Epithelial cell of proximal tubule (primary cell): ENCODE measurements at regions not wholly inside any gene's neighbourhood (a gene's known extent, or its start where the extent isn't known, plus 50 kb on each side); places are given as distances from the start of the nearest gene placed in this dataset.

Experiments used
- DNase-seq: peaks from one replicate; pipeline ENCODE4 v3.0.0-alpha.2; 2011; ENCODE audit warnings: low read depth
- H3K4me3 ChIP-seq: 2 replicates; pipeline ENCODE4 v1.5.1; 2011; ENCODE audit warnings: low read depth, mild to moderate bottlenecking, low read length
- TF ChIP-seq, protein P1 (sequence below): conservative IDR thresholded peaks from 2 replicates; pipeline ENCODE4 v1.5.1; 2012; ENCODE audit warnings: low read depth, mild to moderate bottlenecking, low read length

DNA sequence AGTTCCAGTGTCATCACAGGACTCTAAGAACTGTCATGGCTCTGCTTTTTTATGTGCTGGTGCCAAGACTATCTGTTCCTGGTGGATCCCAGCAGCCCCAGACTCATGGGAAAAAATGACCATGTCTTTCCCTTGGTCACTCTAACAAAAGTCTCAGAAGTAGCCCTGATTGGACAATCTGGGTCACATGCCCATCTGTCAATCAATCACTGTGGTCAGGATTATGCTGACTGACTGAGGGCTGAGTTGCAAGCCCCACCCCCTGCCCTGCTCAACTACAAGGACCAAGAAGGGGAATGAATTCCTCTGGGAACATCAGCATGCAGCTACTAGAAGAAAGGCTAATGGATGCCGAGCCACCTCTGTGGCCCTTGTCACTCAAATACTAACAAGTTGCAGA, 91.6 kb downstream of the EDN3 start:
- no peak overlapping the region for H3K4me3 ChIP-seq
- TF ChIP-seq, protein P1, sequence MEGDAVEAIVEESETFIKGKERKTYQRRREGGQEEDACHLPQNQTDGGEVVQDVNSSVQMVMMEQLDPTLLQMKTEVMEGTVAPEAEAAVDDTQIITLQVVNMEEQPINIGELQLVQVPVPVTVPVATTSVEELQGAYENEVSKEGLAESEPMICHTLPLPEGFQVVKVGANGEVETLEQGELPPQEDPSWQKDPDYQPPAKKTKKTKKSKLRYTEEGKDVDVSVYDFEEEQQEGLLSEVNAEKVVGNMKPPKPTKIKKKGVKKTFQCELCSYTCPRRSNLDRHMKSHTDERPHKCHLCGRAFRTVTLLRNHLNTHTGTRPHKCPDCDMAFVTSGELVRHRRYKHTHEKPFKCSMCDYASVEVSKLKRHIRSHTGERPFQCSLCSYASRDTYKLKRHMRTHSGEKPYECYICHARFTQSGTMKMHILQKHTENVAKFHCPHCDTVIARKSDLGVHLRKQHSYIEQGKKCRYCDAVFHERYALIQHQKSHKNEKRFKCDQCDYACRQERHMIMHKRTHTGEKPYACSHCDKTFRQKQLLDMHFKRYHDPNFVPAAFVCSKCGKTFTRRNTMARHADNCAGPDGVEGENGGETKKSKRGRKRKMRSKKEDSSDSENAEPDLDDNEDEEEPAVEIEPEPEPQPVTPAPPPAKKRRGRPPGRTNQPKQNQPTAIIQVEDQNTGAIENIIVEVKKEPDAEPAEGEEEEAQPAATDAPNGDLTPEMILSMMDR: no peak
- DNase-seq: no peak

DNA sequence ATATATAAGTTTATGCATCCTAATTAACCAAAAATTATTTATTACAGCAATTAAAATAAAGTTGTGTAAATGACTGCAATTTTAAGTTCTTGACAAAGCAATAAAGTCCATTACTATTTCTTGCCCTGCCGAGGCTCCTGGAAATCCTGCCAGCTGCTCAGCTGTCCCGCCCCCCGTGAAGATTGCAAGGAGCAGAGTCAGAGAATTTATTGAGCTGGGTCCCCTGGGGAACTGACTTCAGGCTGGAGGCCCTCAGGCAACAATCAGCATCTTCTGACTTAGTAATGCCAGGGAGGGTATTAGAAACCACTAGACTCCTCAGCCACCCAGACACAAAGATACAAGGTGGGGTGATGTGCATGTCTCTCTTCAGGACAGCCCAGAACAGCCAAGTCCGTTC, 92.3 kb downstream of the EDN3 start:
- TF ChIP-seq, protein P1: no peak
- no peak overlapping the region for H3K4me3 ChIP-seq
- no peak for DNase-seq

DNA sequence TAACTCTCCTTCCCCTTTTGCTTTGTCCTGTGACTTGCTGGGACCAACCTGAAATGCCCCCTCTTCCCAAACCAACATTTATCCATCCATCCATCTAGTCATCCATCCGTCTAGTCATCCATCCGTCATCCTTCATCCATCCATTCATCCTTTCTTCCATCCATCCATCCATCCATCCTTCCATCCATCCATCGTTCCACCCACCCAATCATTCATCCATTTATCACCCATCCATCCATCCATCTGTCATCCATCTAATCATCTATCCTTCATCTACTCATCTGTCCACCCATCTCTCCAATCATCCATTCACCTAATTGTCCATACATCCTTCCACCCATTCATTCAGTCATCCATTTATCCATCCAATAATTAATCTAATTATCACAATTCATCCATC, 92.7 kb downstream of the EDN3 start:
- TF ChIP-seq, protein P1: no peak
- DNase-seq: no peak
- H3K4me3 ChIP-seq: no peak overlapping the region

DNA sequence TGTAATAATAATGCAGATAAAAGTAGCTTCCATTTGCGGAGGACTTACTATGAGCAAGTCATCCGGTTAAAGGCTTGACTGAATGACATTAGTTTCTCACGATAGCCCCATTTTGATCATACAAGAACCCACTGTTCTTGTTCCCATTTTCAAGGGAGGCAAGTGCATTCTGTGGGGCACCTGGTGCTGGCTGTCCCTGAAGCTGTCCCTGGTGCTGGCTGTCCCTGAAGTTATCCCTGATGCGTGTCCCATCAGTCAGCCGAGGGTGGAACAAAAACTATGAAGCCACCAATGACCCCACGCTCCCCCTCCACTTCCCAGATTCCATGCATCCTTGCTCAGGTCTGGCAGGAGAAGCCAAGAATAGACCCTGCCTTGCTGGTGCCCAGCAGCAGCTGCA, 95.3 kb downstream of the EDN3 start:
- TF ChIP-seq, protein P1: no peak
- DNase-seq: no peak
- no peak overlapping the region for H3K4me3 ChIP-seq

DNA sequence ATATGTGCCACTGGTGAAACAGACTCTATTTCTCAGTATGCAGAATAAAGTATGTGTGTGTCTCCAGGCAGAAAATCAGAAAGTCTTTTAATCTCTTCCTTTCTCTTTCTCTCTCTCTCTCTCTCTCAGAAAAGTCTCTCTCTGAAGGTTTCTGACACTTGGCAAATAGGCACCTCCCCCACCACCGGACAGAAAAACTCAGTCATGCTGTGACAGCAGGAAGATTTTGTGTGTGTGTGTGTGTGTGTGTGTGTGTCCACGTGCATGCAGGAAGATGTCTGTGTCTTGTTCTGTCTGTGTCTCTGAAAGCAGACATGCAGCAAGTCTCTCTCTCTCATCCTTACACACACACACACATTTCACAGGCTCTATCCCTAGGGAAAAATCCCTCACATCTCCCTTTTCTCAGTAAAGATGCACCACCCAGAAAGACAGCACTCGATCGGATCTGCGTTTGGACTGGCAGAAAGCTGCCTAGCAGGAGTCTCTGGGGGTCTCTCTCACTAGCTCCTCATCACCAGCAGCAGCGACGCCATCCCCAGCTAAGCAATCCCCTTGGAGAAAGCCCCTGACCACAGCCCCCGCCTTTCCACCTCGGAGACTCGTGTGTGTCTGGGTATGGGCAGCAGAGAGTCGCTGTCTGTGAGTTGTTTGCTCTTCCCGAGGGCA, 98.3 kb downstream of the EDN3 start:
- TF ChIP-seq, protein P1: no peak
- no peak overlapping the region for H3K4me3 ChIP-seq
- DNase-seq: no peak

DNA sequence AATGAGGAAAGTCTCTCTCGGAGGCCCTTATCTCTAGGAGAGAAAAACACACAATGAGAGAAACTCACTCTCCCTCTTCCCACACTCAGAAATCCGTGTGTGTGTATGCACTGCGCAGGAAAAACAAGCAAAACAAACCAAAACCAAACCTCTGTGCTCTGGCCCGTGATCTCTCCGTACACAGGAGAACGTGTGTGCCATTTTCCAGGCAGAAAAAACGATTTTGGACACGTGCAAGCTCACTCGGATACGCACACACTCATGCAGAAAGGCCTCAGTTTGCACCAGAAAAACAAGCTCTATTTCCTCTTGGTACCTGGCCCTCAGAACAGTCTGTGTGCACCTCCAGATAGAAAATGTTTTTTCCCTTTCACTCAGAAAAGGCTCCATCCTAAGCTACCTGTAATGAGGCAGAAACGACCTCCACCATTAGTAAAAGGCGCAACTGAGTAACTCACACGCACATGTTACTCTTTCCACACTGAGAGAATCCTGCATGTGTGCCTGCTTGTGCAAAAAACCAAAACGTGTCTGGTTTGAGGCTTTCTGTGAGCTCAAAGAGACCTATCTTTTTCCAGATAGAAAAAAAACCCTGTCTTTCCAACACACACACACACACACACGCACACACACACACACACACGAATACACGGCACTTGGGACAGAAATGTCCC, 99.2 kb downstream of the EDN3 start:
- no peak overlapping the region for H3K4me3 ChIP-seq
- TF ChIP-seq, protein P1: no peak
- no peak for DNase-seq

DNA sequence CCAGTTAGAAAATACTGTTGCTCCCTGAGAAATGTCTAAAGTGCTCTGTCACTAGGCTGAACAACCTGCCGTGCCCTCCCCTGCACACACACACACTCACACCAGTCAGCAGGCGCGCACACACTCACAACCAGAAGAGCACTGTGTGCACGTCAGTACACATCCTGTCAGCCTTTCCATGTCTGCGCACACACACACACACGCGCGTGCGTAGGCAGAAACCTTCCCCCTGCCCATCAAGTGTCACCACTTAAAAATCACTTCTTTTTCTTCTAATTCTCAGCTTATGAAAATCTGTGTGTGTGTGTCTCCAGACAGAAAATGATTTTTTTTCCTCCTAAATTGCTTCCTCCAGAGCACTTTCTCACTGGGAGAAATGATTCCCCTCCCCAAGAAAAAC, 100.3 kb downstream of the EDN3 start:
- TF ChIP-seq, protein P1: no peak
- H3K4me3 ChIP-seq: no peak overlapping the region
- DNase-seq: no peak
